SK-N-SH (cell line): ENCODE measurements at regions not wholly inside any gene's neighbourhood (a gene's known extent, or its start where the extent isn't known, plus 50 kb on each side); places are given as distances from the start of the nearest gene placed in this dataset.

Experiments
- CTCF ChIA-PET: fragments of 300-600, 350-600 bp; formaldehyde crosslinking; extraction: SDS; loops from one replicate; lab custom pipeline; 2021; lab: Yijun Ruan, JAX
- POLR2A ChIA-PET: fragments of 350-600 bp; sonication (Branson Sonifier 250); formaldehyde crosslinking; extraction: SDS; loops from one replicate; lab custom pipeline; 2020; ENCODE audit warnings: antibody characterized with exemption, inconsistent platforms; lab: Yijun Ruan, JAX
- DNase-seq: peaks from one replicate; pipeline ENCODE4 v3.0.0; 2012
- H2AFZ ChIP-seq: fragments of 200-600 bp; sonication (generic); 2 replicates; pipeline ENCODE4 v1.8.1; 2016; ENCODE audit warnings: antibody characterized with exemption, mild to moderate bottlenecking, low read depth
- H3F3A ChIP-seq: fragments of 200-600 bp; sonication (generic); replicated peaks from 2 replicates; pipeline ENCODE3; 2016; ENCODE audit warnings: antibody characterized with exemption, mild to moderate bottlenecking; ENCODE audit not compliant: insufficient read depth
- H3K27ac ChIP-seq, 2 experiments: fragments of 200-500 bp in 1 of 2; fragments of 200-600 bp in 1 of 2; sonication (Bioruptor generic) in 1 of 2; sonication (generic), shearing (Covaris generic) in 1 of 2; 2 replicates each; pipeline versions ENCODE4 v1.5.1 to v1.6.1; 2014 to 2016; ENCODE audit warnings: low read depth in 2 of 2, inconsistent platforms in 1 of 2, low read length in 1 of 2, mild to moderate bottlenecking in 1 of 2, mixed read lengths in 1 of 2
- H3K27me3 ChIP-seq: fragments of 200-600 bp; sonication (generic), shearing (Covaris generic); 2 replicates; pipeline ENCODE4 v1.6.1; 2016; ENCODE audit warnings: mixed run types; ENCODE audit not compliant: insufficient read depth
- H3K36me3 ChIP-seq, 2 experiments: fragments of 200-500 bp in 1 of 2; fragments of 200-600 bp in 1 of 2; sonication (Bioruptor generic) in 1 of 2; sonication (generic) in 1 of 2; replicated peaks in 1 of 2; 2 replicates each; pipeline versions ENCODE3 to v1.5.1; 2014 to 2016; ENCODE audit warnings: low read length in 1 of 2, mild to moderate bottlenecking in 1 of 2; ENCODE audit not compliant: insufficient read depth in 2 of 2, control insufficient read depth in 1 of 2
- H3K4me1 ChIP-seq, 2 experiments: fragments of 200-500 bp in 1 of 2; fragments of 200-600 bp in 1 of 2; sonication (Bioruptor generic) in 1 of 2; sonication (generic), shearing (Covaris generic) in 1 of 2; 2 replicates each; pipeline versions ENCODE4 v1.5.1 to v1.6.1; 2014 to 2016; ENCODE audit warnings: low read depth in 1 of 2, low read length in 1 of 2, mixed run types in 1 of 2; ENCODE audit not compliant: insufficient read depth in 2 of 2, control insufficient read depth in 1 of 2
- H3K4me2 ChIP-seq: fragments of 200-600 bp; sonication (generic), shearing (Covaris generic); 2 replicates; pipeline ENCODE4 v1.6.1; 2017; ENCODE audit warnings: mixed run types
- H3K4me3 ChIP-seq, 2 experiments: fragments of 200-500 bp in 1 of 2; fragments of 200-600 bp in 1 of 2; sonication (Bioruptor generic) in 1 of 2; sonication (generic), shearing (Covaris generic) in 1 of 2; 2 replicates each; pipeline versions ENCODE4 v1.5.1 to v1.8.1; 2014 to 2016; ENCODE audit warnings: low read depth in 2 of 2, inconsistent platforms in 1 of 2, low read length in 1 of 2, mild to moderate bottlenecking in 1 of 2, mixed read lengths in 1 of 2, moderate library complexity in 1 of 2
- H3K79me2 ChIP-seq: fragments of 200-600 bp; sonication (generic); 2 replicates; pipeline ENCODE4 v1.8.1; 2017; ENCODE audit warnings: mild to moderate bottlenecking; ENCODE audit not compliant: insufficient read depth
- H3K9ac ChIP-seq: fragments of 200-600 bp; sonication (generic); 2 replicates; pipeline ENCODE4 v1.6.1; 2017; ENCODE audit warnings: mixed run types
- H3K9me2 ChIP-seq: fragments of 200-600 bp; sonication (generic); 2 replicates; pipeline ENCODE4 v1.6.1; 2017; ENCODE audit warnings: mixed run types
- H3K9me3 ChIP-seq: fragments of 200-600 bp; sonication (generic); 2 replicates; pipeline ENCODE4 v1.6.1; 2017; ENCODE audit warnings: mixed run types, mild to moderate bottlenecking, moderate library complexity
- H4K20me1 ChIP-seq: fragments of 200-600 bp; sonication (generic); 2 replicates; pipeline ENCODE4 v1.6.1; 2017; ENCODE audit warnings: mild to moderate bottlenecking, mixed run types; ENCODE audit not compliant: insufficient read depth
- FOSL2 ChIP-seq: IDR thresholded peaks from 2 replicates; pipeline ENCODE4 v1.4.0; 2012; ENCODE audit warnings: low read depth, mild to moderate bottlenecking, moderate library complexity, borderline replicate concordance
- FOXJ3 ChIP-seq: sonication (generic); formaldehyde crosslinking; IDR thresholded peaks from 2 replicates; pipeline ENCODE4 v1.5.1; 2020; ENCODE audit warnings: mild to moderate bottlenecking, missing genetic modification reagents
- FOXM1 ChIP-seq: IDR thresholded peaks from 2 replicates; pipeline ENCODE4 v1.4.0; 2012; ENCODE audit warnings: low read depth, mild to moderate bottlenecking
- GABPA ChIP-seq: IDR thresholded peaks from 2 replicates; pipeline ENCODE4 v1.4.0; 2012; ENCODE audit warnings: low read depth, mild to moderate bottlenecking
- GATA2 ChIP-seq: sonication (generic); formaldehyde crosslinking; IDR thresholded peaks from 2 replicates; pipeline ENCODE4 v1.5.0; 2020; ENCODE audit warnings: mild to moderate bottlenecking, missing genetic modification reagents
- JUND ChIP-seq: IDR thresholded peaks from 2 replicates; pipeline ENCODE4 v1.4.0; 2012
- NFIC ChIP-seq: IDR thresholded peaks from 2 replicates; pipeline ENCODE4 v1.4.0; 2012; ENCODE audit warnings: borderline replicate concordance
- NRF1 ChIP-seq: IDR thresholded peaks from 2 replicates; pipeline ENCODE4 v1.6.1; 2012; ENCODE audit warnings: low read depth, mild to moderate bottlenecking, low read length
- POLR2AphosphoS5 ChIP-seq: IDR thresholded peaks from 2 replicates; pipeline ENCODE4 v1.6.1; 2012; ENCODE audit warnings: low read depth, low read length
- RAD21 ChIP-seq: IDR thresholded peaks from 2 replicates; pipeline ENCODE4 v1.6.1; 2012; ENCODE audit warnings: mild to moderate bottlenecking, low read length
- RFX5 ChIP-seq: IDR thresholded peaks from 2 replicates; pipeline ENCODE4 v1.6.1; 2012; ENCODE audit warnings: mild to moderate bottlenecking, improper control_type of control experiment, low read length
- RXRA ChIP-seq: IDR thresholded peaks from 2 replicates; pipeline ENCODE4 v1.4.0; 2012; ENCODE audit warnings: low read depth, mild to moderate bottlenecking, borderline replicate concordance
- SIN3A ChIP-seq: IDR thresholded peaks from 2 replicates; pipeline ENCODE4 v1.6.1; 2012; ENCODE audit warnings: low read depth, mild to moderate bottlenecking, low read length, moderate library complexity, borderline replicate concordance
- SMC3 ChIP-seq: IDR thresholded peaks from 2 replicates; pipeline ENCODE4 v1.6.1; 2012; ENCODE audit warnings: low read depth, low read length, improper control_type of control experiment
- TAF1 ChIP-seq: IDR thresholded peaks from 2 replicates; pipeline ENCODE4 v1.6.1; 2012; ENCODE audit warnings: low read depth, mild to moderate bottlenecking, low read length, moderate library complexity, borderline replicate concordance
- WGBS: methylation state at CpG from one replicate; pipeline ENCODE4 v1.1.6; 2017; ENCODE audit warnings: low lambda C conversion rate; 5-methylcytosine and 5-hydroxymethylcytosine counted together
- TF ChIP-seq, protein P1 (sequence below): IDR thresholded peaks from 2 replicates; pipeline ENCODE4 v1.4.0; 2012; ENCODE audit warnings: low read depth, borderline replicate concordance
- TF ChIP-seq, protein P2 (sequence below): IDR thresholded peaks from 2 replicates; pipeline ENCODE4 v1.6.1; 2012; ENCODE audit warnings: mild to moderate bottlenecking, low read depth, low read length, moderate library complexity
- TF ChIP-seq, protein P3 (sequence below): fragments of 200-600 bp; sonication (generic); IDR thresholded peaks from 2 replicates; pipeline ENCODE4 v1.6.1; 2017; ENCODE audit warnings: antibody characterized with exemption, mild to moderate bottlenecking, moderate library complexity

DNA sequence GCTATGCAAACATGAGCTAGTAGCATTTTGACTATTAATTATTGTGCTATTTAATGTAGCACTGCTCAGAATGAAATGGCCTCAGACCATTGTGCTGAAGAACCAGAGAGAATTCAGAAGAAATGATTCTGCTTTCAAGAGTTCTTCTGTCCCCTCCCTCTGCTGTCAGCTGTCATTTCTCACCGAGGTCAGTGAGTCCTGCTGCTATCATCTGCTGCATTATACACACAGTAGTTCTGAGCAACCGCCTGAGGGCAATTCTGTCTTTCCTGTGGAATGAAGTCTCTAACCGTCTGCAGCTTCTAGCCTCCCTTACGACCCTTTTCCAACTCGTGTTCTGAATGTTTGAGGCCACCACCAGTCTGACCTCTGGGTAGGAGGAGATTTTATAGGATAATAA, 249.4 kb downstream of the HNRNPD start:
- H3K79me2 ChIP-seq = no peaks in the 10 kb centered on the region
- no peak overlapping the region for H3K4me3 ChIP-seq
- no peaks in the 10 kb centered on the region for H4K20me1 ChIP-seq
- no peak overlapping the region for H2AFZ ChIP-seq
- no peak overlapping the region for H3K27ac ChIP-seq
- H3K4me2 ChIP-seq = no peak overlapping the region
- no peaks in the 10 kb centered on the region for H3K9me3 ChIP-seq
- ChIA-PET POLR2A (no interaction called here), CTCF (interaction anchor here (0.6 kb wide), 1 partner anchor 671 kb away, joined by 3 read pairs; no protein-coding TSS in a partner anchor)
- H3K36me3 ChIP-seq = no peaks in the 10 kb centered on the region
- H3K9me2 ChIP-seq = no peaks in the 10 kb centered on the region
- H3K4me1 ChIP-seq = no peaks in the 10 kb centered on the region
- no peaks in the 10 kb centered on the region for H3F3A ChIP-seq
- no peak overlapping the region for H3K9ac ChIP-seq
- H3K27me3 ChIP-seq = no peaks in the 10 kb centered on the region
- DNase-seq = no peak
- WGBS = 1% methylated on average over 5 of the region's 5 CpGs
- TF ChIP-seq NRF1 (no peak), FOXM1 (no peak), POLR2AphosphoS5 (no peak), NFIC (no peak), TAF1 (no peak), GATA2 (no peak), SMC3 (no peak), JUND (no peak), FOSL2 (no peak), FOXJ3 (CRISPR knock-in tag) (no peak), RXRA (no peak), SIN3A (no peak)
- TF ChIP-seq, protein P1, sequence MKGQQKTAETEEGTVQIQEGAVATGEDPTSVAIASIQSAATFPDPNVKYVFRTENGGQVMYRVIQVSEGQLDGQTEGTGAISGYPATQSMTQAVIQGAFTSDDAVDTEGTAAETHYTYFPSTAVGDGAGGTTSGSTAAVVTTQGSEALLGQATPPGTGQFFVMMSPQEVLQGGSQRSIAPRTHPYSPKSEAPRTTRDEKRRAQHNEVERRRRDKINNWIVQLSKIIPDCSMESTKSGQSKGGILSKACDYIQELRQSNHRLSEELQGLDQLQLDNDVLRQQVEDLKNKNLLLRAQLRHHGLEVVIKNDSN = no peak
- TF ChIP-seq, protein P2, sequence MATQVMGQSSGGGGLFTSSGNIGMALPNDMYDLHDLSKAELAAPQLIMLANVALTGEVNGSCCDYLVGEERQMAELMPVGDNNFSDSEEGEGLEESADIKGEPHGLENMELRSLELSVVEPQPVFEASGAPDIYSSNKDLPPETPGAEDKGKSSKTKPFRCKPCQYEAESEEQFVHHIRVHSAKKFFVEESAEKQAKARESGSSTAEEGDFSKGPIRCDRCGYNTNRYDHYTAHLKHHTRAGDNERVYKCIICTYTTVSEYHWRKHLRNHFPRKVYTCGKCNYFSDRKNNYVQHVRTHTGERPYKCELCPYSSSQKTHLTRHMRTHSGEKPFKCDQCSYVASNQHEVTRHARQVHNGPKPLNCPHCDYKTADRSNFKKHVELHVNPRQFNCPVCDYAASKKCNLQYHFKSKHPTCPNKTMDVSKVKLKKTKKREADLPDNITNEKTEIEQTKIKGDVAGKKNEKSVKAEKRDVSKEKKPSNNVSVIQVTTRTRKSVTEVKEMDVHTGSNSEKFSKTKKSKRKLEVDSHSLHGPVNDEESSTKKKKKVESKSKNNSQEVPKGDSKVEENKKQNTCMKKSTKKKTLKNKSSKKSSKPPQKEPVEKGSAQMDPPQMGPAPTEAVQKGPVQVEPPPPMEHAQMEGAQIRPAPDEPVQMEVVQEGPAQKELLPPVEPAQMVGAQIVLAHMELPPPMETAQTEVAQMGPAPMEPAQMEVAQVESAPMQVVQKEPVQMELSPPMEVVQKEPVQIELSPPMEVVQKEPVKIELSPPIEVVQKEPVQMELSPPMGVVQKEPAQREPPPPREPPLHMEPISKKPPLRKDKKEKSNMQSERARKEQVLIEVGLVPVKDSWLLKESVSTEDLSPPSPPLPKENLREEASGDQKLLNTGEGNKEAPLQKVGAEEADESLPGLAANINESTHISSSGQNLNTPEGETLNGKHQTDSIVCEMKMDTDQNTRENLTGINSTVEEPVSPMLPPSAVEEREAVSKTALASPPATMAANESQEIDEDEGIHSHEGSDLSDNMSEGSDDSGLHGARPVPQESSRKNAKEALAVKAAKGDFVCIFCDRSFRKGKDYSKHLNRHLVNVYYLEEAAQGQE = no peak
- TF ChIP-seq, all 33 proteins: peak for 0

DNA sequence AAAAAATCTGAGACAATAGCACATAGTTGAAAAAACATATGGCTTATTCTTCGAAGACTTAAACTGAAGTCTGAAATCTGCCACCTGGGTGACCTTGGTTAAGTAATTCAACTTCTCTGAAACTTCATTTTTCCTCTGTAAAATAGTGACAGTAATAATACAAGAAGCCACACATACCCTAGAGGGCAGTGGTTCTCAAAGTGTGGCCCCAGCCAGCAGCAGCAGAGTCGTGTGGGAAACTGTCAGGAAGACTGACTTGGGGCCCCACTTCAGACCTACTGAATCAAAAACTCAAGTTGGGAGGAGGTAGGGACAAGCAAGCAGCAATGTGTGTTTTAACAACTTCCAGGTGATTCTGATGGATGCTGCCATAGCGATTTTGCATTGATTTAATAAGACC, 249.9 kb downstream of the HNRNPD start:
- no peak overlapping the region for H3K9ac ChIP-seq
- no peaks in the 10 kb centered on the region for H4K20me1 ChIP-seq
- no peaks in the 10 kb centered on the region for H3F3A ChIP-seq
- DNase-seq = no peak
- ChIA-PET POLR2A (no interaction called here), CTCF (interaction anchor here (0.6 kb wide), 1 partner anchor 670 kb away, joined by 3 read pairs; no protein-coding TSS in a partner anchor)
- no peaks in the 10 kb centered on the region for H3K27me3 ChIP-seq
- H3K79me2 ChIP-seq = no peaks in the 10 kb centered on the region
- H3K4me2 ChIP-seq = no peak overlapping the region
- H3K4me1 ChIP-seq = no peaks in the 10 kb centered on the region
- H3K4me3 ChIP-seq = no peak overlapping the region
- H3K27ac ChIP-seq = no peak overlapping the region
- 0% methylated on average over 3 of the region's 3 CpGs for WGBS
- no peaks in the 10 kb centered on the region for H3K9me3 ChIP-seq
- H3K36me3 ChIP-seq = no peaks in the 10 kb centered on the region
- H2AFZ ChIP-seq = no peak overlapping the region
- H3K9me2 ChIP-seq = no peaks in the 10 kb centered on the region
- TF ChIP-seq RAD21 = no peak
- no peak for TF ChIP-seq GABPA
- TF ChIP-seq, protein P2 = no peak
- TF ChIP-seq, protein P3, sequence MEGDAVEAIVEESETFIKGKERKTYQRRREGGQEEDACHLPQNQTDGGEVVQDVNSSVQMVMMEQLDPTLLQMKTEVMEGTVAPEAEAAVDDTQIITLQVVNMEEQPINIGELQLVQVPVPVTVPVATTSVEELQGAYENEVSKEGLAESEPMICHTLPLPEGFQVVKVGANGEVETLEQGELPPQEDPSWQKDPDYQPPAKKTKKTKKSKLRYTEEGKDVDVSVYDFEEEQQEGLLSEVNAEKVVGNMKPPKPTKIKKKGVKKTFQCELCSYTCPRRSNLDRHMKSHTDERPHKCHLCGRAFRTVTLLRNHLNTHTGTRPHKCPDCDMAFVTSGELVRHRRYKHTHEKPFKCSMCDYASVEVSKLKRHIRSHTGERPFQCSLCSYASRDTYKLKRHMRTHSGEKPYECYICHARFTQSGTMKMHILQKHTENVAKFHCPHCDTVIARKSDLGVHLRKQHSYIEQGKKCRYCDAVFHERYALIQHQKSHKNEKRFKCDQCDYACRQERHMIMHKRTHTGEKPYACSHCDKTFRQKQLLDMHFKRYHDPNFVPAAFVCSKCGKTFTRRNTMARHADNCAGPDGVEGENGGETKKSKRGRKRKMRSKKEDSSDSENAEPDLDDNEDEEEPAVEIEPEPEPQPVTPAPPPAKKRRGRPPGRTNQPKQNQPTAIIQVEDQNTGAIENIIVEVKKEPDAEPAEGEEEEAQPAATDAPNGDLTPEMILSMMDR = no peak
- no peak for TF ChIP-seq JUND
- no peak for TF ChIP-seq TAF1
- TF ChIP-seq RFX5 = no peak
- TF ChIP-seq RXRA = no peak
